ENCODE measurements at regions not wholly inside any gene's neighbourhood (a gene's known extent, or its start where the extent isn't known, plus 50 kb on each side); places are given as distances from the start of the nearest gene placed in this dataset.

- 44% methylated on average over 6 of the region's 6 CpGs for WGBS (ENCODE audit: insufficient coverage, low coverage, low lambda C conversion rate, missing lambda C conversion rate)
- H3K4me1 ChIP-seq = no peaks in the 10 kb centered on the region
- ATAC-seq (no peak), DNase-seq (no peak)
- H3K36me3 ChIP-seq = no peaks in the 10 kb centered on the region
- no peaks in the 10 kb centered on the region for H3K27me3 ChIP-seq
- H3K4me3 ChIP-seq = no peak overlapping the region
- no peak overlapping the region for H3K27ac ChIP-seq
- H3K9me3 ChIP-seq = no peaks in the 10 kb centered on the region
- no peak for TF ChIP-seq POLR2A (IDR thresholded peaks at IDR 0.05)
- TF ChIP-seq CTCF (IDR thresholded peaks at IDR 0.05) = no peak
- intact Hi-C loops (cut with DNase I) = no loop called here
Measured at GRCh38 chr2:6648596-6649247, 217.0 kb downstream of the CMPK2 start.

- Histone ChIP-seq H3K27me3 (no peaks in the 10 kb centered on the region), H3K4me3 (no peak overlapping the region), H3K36me3 (no peaks in the 10 kb centered on the region), H3K9me3 (no peaks in the 10 kb centered on the region), H3K4me1 (no peaks in the 10 kb centered on the region), H3K27ac (no peak overlapping the region)
- TF ChIP-seq CTCF (IDR thresholded peaks at IDR 0.05) (no peak), POLR2A (IDR thresholded peaks at IDR 0.05) (no peak)
- 61% methylated on average over 5 of the region's 5 CpGs for whole genome bisulfite sequencing (ENCODE audit: insufficient coverage, low coverage, low lambda C conversion rate, missing lambda C conversion rate)
- ATAC-seq (no peak), DNase-seq (no peak)
- intact Hi-C loops (cut with DNase I) = no loop called here
Measured at GRCh38 chr2:6650311-6650710, 215.4 kb downstream of the CMPK2 start.

- intact Hi-C loops (cut with DNase I) = no loop called here
- H3K9me3 ChIP-seq = no peaks in the 10 kb centered on the region
- no peaks in the 10 kb centered on the region for H3K27me3 ChIP-seq
- 45% methylated on average over 2 of the region's 2 CpGs for WGBS (ENCODE audit: insufficient coverage, low coverage, low lambda C conversion rate, missing lambda C conversion rate)
- H3K27ac ChIP-seq = no peak overlapping the region
- no peak overlapping the region for H3K4me3 ChIP-seq
- ATAC-seq = no peak
- no peak for DNase-seq
- H3K36me3 ChIP-seq = no peaks in the 10 kb centered on the region
- H3K4me1 ChIP-seq = no peaks in the 10 kb centered on the region
- no peak for TF ChIP-seq CTCF (IDR thresholded peaks at IDR 0.05)
- no peak for TF ChIP-seq POLR2A (IDR thresholded peaks at IDR 0.05)
Measured at GRCh38 chr2:6652251-6652650, 213.5 kb downstream of the CMPK2 start.

GRCh38 chr2:6653281-6653750 lies 212.4 kb downstream of the CMPK2 start:
- H3K9me3 ChIP-seq = no peaks in the 10 kb centered on the region
- TF ChIP-seq POLR2A (IDR thresholded peaks at IDR 0.05) (no peak), CTCF (IDR thresholded peaks at IDR 0.05) (no peak)
- DNase-seq (no peak), ATAC-seq (no peak)
- H3K36me3 ChIP-seq = no peaks in the 10 kb centered on the region
- H3K27me3 ChIP-seq = no peaks in the 10 kb centered on the region
- H3K4me3 ChIP-seq = no peak overlapping the region
- H3K27ac ChIP-seq = no peak overlapping the region
- H3K4me1 ChIP-seq = no peaks in the 10 kb centered on the region
- WGBS (ENCODE audit: insufficient coverage, low coverage, low lambda C conversion rate, missing lambda C conversion rate) = 55% methylated on average over 7 of the region's 7 CpGs
- intact Hi-C loops (cut with DNase I) = no loop called here

Measured in right lobe of liver (tissue), 6 donors.